HG03354 (cell line): ENCODE measurements at regions not wholly inside any gene's neighbourhood (a gene's known extent, or its start where the extent isn't known, plus 50 kb on each side); places are given as distances from the start of the nearest gene placed in this dataset.

ENCODE experiments used
- ATAC-seq: cut with Tn5 transposase; IDR thresholded peaks from one replicate; pipeline ENCODE4 v1.9.1; 2021; ENCODE audit warnings: mild to moderate bottlenecking; ENCODE audit not compliant: unreplicated experiment, poor library complexity, severe bottlenecking

GRCh38 chr12:68495336-68496070, 115.2 kb upstream of the RAP1B start:
- ATAC-seq = no peak

- ATAC-seq = no peak
Measured at GRCh38 chr12:68497107-68497506, 113.6 kb upstream of the RAP1B start.

GRCh38 chr12:68497702-68498101, 113.0 kb upstream of the RAP1B start:
- ATAC-seq = no peak

- no peak for ATAC-seq
Measured at GRCh38 chr12:68498736-68499135, 112.0 kb upstream of the RAP1B start.

- ATAC-seq = no peak
Measured at GRCh38 chr12:68499616-68500015, 111.1 kb upstream of the RAP1B start.

- ATAC-seq = no peak
Measured at GRCh38 chr12:68501226-68501625, 109.5 kb upstream of the RAP1B start.

GRCh38 chr12:68505970-68506369, 104.7 kb upstream of the RAP1B start:
- no peak for ATAC-seq

GRCh38 chr12:68506619-68507018, 104.1 kb upstream of the RAP1B start:
- ATAC-seq = no peak

GRCh38 chr12:68507657-68508056, 103.0 kb upstream of the RAP1B start:
- no peak for ATAC-seq

- ATAC-seq = no peak
Measured at GRCh38 chr12:68508576-68508975, 102.1 kb upstream of the RAP1B start.

GRCh38 chr12:68509242-68509641, 101.5 kb upstream of the RAP1B start:
- ATAC-seq = no peak

- ATAC-seq = no peak
Measured at GRCh38 chr12:68510397-68510796, 100.3 kb upstream of the RAP1B start.

- ATAC-seq = no peak
Measured at GRCh38 chr12:68514807-68515411, 95.8 kb upstream of the RAP1B start.

- ATAC-seq = no peak
Measured at GRCh38 chr12:68515793-68516192, 94.9 kb upstream of the RAP1B start.

- no peak for ATAC-seq
Measured at GRCh38 chr12:68521321-68521839, 89.3 kb upstream of the RAP1B start.

- ATAC-seq = no peak
Measured at GRCh38 chr12:68521848-68522502, 88.7 kb upstream of the RAP1B start.

- no peak for ATAC-seq
Measured at GRCh38 chr12:68529466-68529865, 81.2 kb upstream of the RAP1B start.

- no peak for ATAC-seq
Measured at GRCh38 chr12:68529869-68530268, 80.8 kb upstream of the RAP1B start.

GRCh38 chr12:68530299-68530698, 80.4 kb upstream of the RAP1B start:
- no peak for ATAC-seq

GRCh38 chr12:68530965-68531364, 79.7 kb upstream of the RAP1B start:
- ATAC-seq = no peak
